Kidney tubule cell (primary cell): ENCODE measurements at regions not wholly inside any gene's neighbourhood (a gene's known extent, or its start where the extent isn't known, plus 50 kb on each side); places are given as distances from the start of the nearest gene placed in this dataset.
"Not testable (repeated sequence)": the region's sequence is repeated elsewhere in the genome, so short reads cannot be mapped to it uniquely, and the experiment has no call there.

Experiments
- DNase-seq: peaks from one replicate; pipeline ENCODE4 v3.0.0-alpha.2; 2018; ENCODE audit warnings: low spot score

DNA sequence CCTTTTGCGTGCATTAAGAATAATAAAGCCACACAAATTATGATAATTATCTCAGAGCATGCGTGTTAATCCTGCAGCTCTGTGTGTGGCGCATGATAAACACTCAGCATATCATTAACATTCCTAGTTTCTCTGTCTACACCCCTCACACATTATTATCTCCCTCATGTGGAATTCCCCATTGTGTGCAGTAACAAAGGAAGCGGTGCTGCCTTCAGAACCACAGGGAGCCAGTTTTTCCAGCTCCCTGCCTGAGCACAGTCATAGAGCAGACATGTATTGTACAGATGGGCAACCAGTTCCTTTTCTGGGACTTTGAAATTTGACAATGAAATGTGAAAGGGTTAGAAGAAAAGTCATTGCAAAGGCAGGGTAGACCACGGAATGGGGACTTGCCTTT, 1365.5 kb upstream of the CDH9 start:
- peak; percentile 73 for DNase-seq

DNA sequence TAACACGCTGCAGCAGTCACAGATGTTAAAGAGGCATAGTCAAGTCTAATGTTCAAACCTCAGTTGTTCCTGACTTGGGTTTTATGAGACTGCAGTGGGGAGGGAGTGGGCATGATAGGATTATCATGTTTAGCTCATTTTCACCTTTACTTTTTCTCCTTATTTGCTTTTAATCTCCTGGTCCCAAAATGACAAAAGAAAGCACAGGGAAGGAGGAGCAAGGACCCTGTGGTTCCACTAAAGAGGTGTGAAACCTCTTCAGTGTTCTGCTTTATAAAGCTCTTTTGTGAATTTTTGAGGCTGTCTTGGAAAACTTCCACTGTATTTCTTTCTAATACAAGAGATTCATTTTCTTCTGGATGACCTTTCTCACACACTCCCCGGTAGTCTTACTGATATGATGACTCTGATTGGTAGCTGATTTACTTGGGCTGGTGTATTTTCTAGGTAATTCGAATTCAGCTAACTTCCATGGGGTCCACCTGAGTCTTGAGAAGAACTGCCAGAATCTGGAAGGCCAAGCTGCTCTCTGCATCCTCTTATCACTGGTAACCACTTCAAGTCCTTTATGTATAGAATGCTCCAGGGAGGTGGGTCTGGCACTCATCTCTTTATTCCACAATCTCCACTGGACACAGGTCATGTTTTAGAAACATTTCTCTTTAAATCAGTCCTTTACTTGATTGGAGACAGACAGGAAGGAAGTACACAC, 1364.4 kb upstream of the CDH9 start:
- DNase-seq = no peak

DNA sequence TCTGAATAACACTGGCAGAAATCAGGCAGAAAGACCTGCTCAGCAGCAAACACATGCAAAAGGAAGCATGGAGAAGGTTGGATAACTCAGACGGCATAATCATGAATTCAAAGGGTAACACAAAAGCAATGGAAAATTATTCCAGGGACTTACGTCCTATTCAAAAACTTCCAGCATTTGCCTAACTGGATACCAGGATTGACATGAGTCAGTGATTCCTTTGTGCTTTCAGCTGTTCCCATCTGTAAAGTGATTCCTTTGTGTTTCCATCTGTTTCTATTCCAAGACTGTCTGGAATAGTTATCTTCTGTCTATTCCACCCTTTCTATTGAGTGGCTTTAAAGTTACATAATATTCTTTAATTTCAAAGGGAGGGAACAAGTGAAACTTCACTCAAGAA, 1361.7 kb upstream of the CDH9 start:
- peak; percentile 53 for DNase-seq

DNA sequence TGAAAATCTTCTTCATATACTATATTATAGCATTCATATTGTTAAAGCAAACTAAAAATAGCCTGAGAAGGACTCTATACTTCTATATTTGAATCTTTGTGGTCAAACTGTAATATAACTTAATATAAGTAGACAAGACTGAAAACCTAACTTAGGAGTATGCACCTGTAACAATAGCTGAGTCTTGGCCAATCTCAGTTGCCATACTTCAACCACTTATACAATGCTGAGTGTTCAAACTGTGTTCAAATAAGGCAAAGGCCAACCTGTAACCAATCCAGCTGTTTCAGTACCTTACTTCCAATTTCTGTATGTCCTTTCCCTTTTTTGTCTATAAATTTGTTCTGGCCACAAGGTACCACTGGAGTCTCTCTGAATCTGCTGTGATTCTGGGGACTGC, 1360.8 kb upstream of the CDH9 start:
- DNase-seq = no peak

DNA sequence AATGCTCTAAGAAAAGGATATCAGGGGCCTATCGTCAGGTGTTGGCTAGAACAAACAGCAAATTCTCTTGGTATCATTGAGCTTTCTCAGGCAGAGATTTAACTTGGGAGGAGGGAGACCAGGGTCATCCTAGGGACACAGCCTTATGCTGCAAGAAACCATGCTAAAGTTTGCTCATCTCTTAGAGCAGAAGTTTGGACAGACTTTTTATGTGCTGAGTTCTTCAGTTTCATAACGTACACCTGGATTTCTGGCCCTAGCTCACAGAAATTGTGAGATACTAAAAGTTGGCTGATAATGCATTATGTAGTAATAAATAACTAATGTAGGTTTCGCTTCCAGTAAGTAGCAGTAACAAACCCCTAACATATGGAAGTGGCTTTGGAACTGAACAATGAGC, 1359.8 kb upstream of the CDH9 start:
- DNase-seq = no peak

DNA sequence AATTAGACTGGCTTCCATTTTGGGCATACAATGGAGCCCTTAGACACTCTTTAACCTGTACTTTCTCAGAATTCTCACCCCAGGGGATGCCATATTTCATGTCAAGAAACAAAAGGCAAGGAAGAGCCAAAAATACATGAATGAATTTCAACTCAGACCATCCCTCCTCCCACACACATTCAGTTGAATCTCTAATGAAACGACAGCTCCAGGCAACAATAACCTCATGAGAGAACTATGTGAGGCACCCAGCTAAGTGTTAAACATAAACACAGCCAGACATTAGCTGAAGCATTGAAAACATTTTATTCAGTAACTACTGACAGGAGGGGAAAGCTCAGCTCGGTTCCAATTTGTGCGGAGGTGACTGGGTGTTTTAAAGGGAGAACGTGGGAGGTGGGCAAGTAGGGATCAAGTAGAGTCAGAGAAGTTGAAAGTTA, 1359.1 kb upstream of the CDH9 start:
- peak; percentile 90 for DNase-seq

DNA sequence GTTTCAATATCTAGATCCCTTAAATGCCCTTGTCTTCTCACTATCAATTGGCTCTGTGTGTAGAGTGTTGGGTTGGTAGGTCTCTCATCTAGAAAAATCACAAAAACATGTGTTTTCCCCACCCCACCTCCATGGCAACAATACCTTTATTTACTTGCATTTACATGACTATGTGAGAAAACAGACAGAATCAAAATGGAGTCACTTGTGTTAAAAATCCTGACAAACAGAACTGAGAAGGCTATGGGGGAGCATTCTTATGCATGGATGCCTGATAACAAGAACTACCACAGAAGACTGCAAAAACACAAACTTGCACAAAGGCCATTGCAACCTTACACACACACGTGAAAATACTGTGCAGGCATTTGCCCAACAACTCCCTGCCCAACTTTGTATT, 1352.9 kb upstream of the CDH9 start:
- DNase-seq = no peak

DNA sequence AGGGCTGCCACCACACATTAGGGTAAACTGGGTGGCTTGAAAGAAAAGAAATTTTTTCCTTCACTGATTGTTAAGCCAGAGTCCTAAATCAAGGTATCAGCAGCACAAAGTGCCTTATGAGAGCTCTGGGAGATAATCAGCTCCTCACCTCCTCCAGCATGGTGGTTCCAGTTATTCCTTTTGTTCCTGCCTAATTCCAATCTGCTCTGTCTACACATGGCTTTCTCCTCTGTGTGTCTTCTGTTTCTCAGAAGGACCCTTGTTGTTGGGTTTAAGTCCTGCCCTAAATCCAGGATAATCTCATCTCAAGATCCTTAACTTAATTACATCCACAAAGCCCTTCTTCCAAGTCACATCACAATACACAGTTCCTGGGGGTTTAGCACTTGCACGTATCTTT, 1352.0 kb upstream of the CDH9 start:
- no peak for DNase-seq

DNA sequence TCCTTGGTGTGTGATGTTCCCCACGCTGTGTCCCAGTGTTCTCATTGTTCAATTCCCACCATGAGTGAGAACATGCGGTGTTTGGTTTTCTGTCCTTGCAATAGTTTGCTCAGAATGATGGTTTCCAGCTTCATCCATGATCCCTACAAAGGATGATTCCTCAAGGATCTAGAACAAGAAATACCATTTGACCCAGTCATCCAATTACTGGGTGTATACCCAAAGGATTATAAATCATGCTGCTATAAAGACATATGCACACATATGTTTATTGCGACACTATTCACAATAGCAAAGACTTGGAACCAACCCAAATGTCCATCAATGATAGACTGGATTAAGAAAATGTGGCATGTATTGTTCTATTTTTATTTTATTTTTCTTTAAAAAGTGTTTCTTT, 1351.3 kb upstream of the CDH9 start:
- not testable (repeated sequence) for DNase-seq

DNA sequence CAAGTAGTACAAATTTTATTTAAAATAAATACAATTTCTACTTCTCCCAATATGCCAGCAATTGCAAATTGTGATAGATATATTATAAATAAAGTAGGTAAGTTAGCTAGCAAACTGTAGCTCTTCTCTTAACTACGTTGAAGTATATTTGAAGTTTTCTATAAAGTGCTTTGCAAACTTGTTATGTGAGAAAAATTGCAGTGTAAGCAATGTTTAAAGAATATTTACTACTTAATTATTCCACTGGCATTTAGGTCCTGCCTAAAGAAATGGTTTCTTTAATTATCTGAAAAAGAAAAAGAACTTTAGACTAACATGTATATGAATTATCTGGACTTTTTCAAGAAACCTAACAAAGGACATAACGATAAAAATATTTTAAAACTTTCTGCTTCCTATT, 1350.0 kb upstream of the CDH9 start:
- no peak for DNase-seq

DNA sequence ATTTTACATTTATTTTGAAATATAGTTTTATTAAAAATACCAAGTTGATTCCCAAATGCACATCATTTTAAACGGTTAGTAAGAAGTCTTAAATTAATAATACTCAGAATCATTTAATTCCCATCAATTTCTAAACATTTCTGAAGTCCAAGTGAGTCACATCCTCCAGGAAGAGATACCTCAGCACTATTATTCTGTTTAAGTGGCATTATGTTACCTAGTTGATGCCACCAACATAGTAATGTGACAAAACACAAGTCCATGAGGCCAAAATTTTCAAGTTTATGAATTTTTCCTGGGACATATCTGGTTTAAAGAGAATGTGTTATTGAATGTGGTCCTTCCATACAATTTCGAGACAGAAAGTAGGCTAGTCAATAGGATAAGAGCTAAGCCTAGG, 1348.3 kb upstream of the CDH9 start:
- DNase-seq = no peak

DNA sequence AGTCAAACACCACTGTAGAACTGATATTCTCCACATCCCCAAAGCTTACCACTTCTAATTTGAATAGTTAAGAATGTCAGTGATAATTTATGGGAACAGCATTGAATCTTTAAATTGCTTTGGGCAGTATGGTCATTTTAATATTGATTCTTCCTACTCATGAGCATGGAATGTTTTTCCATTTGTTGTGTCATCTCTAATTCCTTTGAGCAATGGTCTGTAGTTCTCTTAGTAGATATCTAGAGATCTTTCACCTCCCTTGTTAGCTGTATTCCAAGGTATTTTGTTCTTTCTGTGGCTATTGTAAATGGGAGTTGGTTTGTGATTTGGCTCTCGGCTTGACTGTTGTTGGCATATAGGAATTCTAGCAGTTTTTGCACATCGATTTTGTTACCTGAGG, 1341.8 kb upstream of the CDH9 start:
- DNase-seq = no peak

DNA sequence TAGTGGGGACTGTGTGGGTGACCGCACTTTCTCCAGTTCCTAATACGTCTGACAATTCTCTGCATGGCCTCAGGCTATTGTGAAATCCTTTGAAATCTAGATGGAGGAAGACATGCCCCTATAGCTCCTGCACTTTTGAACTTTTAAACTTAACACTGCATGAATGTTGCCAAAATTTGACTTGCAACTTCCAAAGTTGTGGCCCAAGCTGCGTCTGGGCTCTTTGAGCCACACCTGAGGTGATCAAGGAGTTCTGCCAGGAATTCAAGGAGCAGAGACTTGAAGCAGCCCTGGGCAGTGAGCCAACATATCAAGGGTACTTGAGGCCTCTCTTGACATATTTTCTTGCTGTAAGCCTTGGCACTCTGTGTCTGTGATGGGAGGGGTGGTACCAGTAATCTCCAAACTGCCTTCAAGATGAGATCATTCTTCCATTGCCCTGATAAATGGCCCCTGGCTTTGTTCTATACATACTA, 1336.1 kb upstream of the CDH9 start:
- DNase-seq = peak; percentile 35

DNA sequence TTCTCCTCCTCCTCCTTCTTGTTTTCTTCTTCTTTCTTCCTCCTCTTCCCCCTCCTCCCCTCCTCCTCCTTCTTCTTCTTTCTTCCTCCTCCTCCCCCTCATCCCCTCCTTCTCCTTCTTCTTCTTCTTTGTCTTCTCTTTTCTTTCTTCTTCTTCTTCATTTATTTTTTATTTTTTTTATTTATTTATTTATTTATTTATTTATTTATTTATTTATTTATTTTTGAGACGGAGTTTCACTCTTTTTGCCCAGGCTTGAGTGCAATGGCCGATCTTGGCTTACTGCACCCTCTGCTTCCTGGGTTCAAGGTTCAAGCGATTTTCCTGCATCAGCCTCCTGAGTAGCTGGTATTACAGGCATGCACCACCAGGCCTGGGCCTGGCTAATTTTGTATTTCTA, 1332.5 kb upstream of the CDH9 start:
- no peak for DNase-seq

DNA sequence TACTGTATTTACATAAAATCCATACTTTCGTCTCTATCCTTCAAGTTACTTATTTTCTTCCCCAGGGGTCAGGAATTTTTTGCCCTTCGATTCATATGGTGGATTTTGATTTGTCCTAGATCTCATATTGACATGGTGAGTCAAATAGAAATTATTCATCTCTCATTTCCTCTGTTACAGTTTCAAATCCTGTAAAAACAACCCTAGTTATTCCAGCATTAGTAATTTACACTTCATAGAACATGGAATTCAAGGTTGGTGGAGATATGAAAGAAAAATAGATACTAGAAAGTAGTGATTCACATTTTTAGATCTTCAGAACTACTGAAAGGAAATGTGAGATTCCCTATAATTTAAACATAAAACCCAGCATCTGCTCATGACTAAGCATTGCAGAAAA, 1331.0 kb upstream of the CDH9 start:
- peak; percentile 65 for DNase-seq

DNA sequence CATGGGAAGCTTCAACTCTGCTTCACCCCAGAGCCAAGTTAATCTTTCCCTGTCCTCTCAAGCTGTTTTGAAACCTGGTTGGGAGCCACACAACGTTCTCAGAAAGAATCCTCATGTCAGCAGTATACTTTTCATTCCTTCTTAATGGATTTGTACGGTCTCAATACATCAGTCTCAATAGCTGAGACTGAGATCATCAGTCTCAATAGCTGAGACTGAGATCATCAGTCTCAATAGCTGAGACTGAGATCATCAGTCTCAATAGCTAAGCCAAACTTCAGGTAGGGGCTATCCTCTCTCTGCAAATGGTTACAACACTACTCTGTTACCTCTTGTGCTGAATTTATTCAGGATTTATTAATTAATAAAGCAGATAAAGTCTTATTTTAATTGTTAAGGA, 1317.4 kb upstream of the CDH9 start:
- DNase-seq = no peak

DNA sequence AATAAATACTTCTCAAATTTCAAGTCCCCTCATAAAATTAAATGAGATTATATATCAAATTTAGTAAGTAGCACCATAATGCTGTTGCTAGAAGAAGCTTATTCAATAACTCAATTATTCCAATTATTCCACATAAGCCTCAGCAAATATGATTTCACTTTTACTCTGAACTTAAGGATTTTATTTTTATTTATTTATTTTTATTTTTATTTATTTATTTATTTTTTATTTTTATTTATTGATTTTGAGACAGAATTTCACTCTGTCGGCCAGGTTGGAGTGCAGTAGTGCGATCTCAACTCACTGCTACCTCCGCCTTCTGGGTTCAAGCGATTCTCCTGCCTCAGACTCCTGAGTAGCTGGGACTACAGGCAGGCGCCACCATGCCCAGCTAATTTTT, 1308.3 kb upstream of the CDH9 start:
- DNase-seq = no peak

DNA sequence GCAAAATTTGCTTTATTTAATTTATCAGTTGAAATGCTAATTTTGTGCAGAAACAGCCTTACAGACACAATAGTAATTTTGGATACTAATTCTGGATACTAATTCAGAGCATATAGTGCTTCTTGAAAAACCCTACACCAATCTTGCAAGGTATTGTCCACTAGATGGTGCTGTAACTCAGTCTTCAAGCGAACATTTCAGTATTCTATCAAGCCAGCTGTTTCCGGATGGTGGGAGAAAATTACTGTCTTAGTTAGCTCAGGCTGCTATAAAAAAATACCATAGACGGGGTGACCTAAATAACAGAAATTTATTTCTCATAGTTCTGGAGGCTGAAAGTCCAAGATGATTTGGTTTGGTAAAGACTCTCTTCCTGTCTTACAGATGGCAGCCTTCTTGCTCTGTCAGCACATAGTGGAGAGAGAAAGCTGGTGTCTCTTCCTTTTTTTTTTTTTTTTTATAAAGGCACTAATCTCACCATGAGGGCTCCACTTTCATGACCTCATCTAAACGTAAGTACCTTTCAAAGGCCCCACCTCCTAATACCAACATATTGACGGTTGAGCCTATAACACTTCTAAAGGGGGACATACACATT, 1306.5 kb upstream of the CDH9 start:
- DNase-seq = peak; percentile 62

DNA sequence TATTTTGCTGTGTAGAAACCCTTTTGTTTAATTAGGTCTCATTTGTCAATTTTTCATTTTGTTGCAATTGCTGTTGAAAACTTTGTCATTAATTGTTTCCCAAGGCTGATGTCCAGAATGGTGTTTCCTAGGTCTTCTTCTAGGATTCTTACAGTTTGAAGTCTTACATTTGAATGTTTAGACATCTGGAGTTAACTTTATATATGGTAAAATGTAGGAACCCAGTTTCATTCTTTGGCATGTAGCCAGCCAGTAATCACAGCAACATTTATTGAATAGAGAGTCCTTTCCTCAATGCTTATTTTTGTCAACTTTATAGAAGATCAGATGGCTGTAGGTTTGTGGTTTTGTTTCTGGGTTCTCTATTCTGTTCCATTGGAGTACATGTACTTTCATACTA, 1290.8 kb upstream of the CDH9 start:
- DNase-seq = no peak

DNA sequence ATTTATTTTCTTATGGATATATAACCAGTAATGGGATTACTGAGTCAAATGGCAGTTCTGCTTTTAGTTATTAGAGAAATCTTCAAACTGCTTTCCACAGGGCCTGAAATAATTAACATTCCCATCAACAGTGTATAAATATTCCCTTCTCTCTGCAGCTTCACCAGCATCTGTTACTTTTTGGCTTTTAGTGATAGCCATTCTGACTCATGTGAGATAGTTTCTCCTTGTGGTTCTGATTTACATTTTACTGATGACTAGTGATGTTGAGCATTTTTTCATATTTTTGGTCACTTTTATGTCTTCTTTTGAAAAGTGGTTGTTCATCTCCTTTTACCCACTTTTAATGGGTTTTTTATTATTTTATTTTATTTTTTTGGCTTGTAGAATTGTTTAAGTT, 1290.3 kb upstream of the CDH9 start:
- DNase-seq = no peak

DNA sequence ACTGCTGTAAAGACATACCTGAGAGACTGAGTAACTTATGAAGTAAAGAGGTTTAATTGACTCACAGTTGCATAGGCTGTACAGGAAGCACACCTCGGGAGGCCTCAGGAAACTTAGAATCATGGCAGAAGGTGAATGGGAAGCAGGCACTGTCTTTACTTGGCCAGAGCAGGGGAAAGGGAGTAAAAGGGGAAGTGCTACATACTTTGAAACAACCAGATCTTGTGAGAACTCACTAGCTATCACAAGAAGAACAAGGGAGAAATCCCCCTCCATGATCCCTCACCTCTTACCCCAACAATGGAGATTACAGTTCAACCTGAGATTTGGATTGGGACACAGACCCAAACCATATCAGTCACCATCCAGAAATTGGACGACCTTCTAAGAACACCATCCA, 1285.8 kb upstream of the CDH9 start:
- DNase-seq = no peak

DNA sequence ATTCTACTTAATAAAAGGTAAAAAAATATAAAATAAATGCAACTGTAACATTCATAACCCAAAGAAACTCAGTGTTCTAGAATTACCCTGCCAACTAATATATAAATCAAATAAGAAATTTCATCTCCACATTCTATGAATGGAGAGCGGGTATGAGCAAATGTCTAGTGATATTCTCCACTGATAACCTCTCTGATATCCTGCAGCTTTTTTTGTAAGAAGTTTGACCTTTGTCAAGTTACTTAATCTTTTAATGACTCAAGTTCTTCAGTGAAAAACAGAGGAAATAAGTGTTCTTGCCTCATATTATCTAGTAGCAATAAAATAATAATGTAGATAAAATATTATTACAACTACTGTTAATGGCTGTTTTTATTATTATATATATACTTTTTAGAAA, 1275.6 kb upstream of the CDH9 start:
- DNase-seq = no peak

DNA sequence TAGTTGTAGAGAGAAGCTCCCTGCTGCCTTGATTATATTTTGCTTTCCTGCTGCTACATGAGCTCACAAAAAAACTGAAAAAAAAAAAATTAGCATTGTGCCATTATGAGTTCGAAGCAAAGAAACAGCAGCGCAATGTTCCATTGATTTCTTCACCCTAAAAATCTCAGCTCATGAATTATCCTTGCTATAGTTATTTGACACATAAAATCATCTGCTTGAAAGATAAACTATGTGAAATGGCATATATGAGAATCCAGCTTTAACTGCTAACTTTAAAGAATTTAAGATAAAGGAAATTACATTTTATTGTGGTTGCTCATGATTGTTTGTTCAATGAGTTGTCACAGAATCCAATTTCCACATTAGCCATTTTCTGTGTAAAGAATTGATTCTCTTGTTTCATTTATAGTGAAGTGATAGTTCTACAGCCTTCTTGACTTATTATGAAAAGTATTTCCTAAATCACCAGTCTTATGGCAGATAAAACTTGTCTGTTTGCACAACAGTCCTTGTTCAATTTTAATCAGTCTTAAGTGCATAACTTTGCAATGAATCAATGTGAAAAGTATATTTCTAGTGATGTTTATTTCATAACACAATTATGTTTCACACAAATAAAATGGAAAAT, 1275.0 kb upstream of the CDH9 start:
- DNase-seq = no peak

DNA sequence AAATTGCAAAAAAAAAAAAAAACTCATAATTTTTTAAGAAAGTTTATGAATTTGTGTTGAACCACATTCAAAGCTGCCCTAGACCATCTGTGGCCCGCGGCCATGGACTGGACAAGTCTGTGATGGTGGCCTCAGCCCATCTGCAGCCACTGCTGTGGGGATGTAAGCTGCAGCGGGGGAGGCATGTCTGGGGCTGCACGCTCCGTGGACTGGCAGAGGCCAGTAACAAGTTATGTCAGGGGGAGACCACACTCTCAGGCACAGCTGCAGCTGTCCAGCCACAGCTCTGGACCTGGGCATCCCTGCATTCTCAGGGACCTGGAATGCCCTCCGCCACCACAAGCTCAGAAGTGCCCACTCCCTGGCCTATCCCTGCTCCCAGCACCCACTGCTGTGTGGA, 1272.3 kb upstream of the CDH9 start:
- DNase-seq = no peak
